Activated naive CD4-positive, alpha-beta T cell treated with anti-CD3 and anti-CD28 coated beads, Interleukin-2, amount 10 ng/mL, durations not matched to agents 7 days and 5 days (primary cell): ENCODE measurements at regions not wholly inside any gene's neighbourhood (a gene's known extent, or its start where the extent isn't known, plus 50 kb on each side); places are given as distances from the start of the nearest gene placed in this dataset.

ENCODE experiments used
- CTCF ChIA-PET: fragments of 350-600 bp; sonication (Branson Sonifier 250); formaldehyde crosslinking; loops from one replicate; lab custom pipeline; 2021; ENCODE audit warnings: antibody characterized with exemption; lab: Charles Lee
- DNase-seq: peaks from one replicate; pipeline ENCODE4 v3.0.0-alpha.2; 2020
- H3K27ac Mint-ChIP-seq: one replicate; pipeline ENCODE4 v1.8.0; 2021; ENCODE audit warnings: mild to moderate bottlenecking, moderate library complexity, mixed read lengths
- H3K27me3 Mint-ChIP-seq: one replicate; pipeline ENCODE4 v1.8.0; 2021; ENCODE audit warnings: mild to moderate bottlenecking, mixed read lengths
- H3K36me3 Mint-ChIP-seq: one replicate; pipeline ENCODE4 v1.8.0; 2021; ENCODE audit warnings: mixed read lengths
- H3K4me1 Mint-ChIP-seq: one replicate; pipeline ENCODE4 v1.8.0; 2021; ENCODE audit warnings: mixed read lengths
- H3K4me3 Mint-ChIP-seq: one replicate; pipeline ENCODE4 v1.8.0; 2021; ENCODE audit warnings: mild to moderate bottlenecking, moderate library complexity, mixed read lengths
- H3K9me3 Mint-ChIP-seq: one replicate; pipeline ENCODE4 v1.8.0; 2021; ENCODE audit warnings: mixed read lengths

GRCh38 chr11:129726179-129726578, 89.5 kb upstream of the TMEM45B start:
- peaks cover 12% of the 10 kb centered on the region for H3K4me1 Mint-ChIP-seq
- no peaks in the 10 kb centered on the region for H3K36me3 Mint-ChIP-seq
- peaks cover 5% of the 10 kb centered on the region for H3K27me3 Mint-ChIP-seq
- no peak overlapping the region for H3K27ac Mint-ChIP-seq
- no peaks in the 10 kb centered on the region for H3K9me3 Mint-ChIP-seq
- H3K4me3 Mint-ChIP-seq, result no peak overlapping the region
- no peak for DNase-seq
- CTCF ChIA-PET, result interaction anchor here (1.2 kb wide), 1 partner anchor 23 kb away, joined by 3 read pairs; no protein-coding TSS in a partner anchor

GRCh38 chr11:129728581-129728980, 87.1 kb upstream of the TMEM45B start:
- peaks cover 5% of the 10 kb centered on the region for H3K27me3 Mint-ChIP-seq
- no peak for DNase-seq
- H3K4me1 Mint-ChIP-seq, result no peaks in the 10 kb centered on the region
- H3K27ac Mint-ChIP-seq, result no peak overlapping the region
- H3K9me3 Mint-ChIP-seq, result no peaks in the 10 kb centered on the region
- H3K4me3 Mint-ChIP-seq, result no peak overlapping the region
- CTCF ChIA-PET, result interaction anchor here (1.0 kb wide), 1 partner anchor 25 kb away, joined by 3 read pairs; no protein-coding TSS in a partner anchor
- H3K36me3 Mint-ChIP-seq, result no peaks in the 10 kb centered on the region

GRCh38 chr11:129729216-129729615, 86.4 kb upstream of the TMEM45B start:
- peaks cover 5% of the 10 kb centered on the region for H3K27me3 Mint-ChIP-seq

GRCh38 chr11:129729823-129730222, 85.8 kb upstream of the TMEM45B start:
- CTCF ChIA-PET, result interaction anchor here (0.9 to 1.0 kb wide), 2 partner anchors 18 to 35 kb away, joined by 3 to 4 read pairs; no protein-coding TSS in a partner anchor
- no peaks in the 10 kb centered on the region for H3K9me3 Mint-ChIP-seq
- H3K27ac Mint-ChIP-seq, result no peak overlapping the region

More at GRCh38 chr11:129729216-129729615, 86.4 kb upstream of the TMEM45B start:
- CTCF ChIA-PET, result interaction anchor here (0.9 to 1.0 kb wide), 2 partner anchors 19 to 34 kb away, joined by 3 to 4 read pairs; no protein-coding TSS in a partner anchor
- Mint-ChIP-seq H3K4me1 (no peaks in the 10 kb centered on the region), H3K36me3 (no peaks in the 10 kb centered on the region), H3K27ac (no peak overlapping the region), H3K4me3 (no peak overlapping the region), H3K9me3 (no peaks in the 10 kb centered on the region)
- no peak for DNase-seq

GRCh38 chr11:129731316-129731715, 84.3 kb upstream of the TMEM45B start:
- Mint-ChIP-seq H3K27me3 (peaks cover 5% of the 10 kb centered on the region), H3K4me3 (no peak overlapping the region), H3K27ac (no peak overlapping the region), H3K9me3 (no peaks in the 10 kb centered on the region), H3K4me1 (no peaks in the 10 kb centered on the region), H3K36me3 (no peaks in the 10 kb centered on the region)
- CTCF ChIA-PET, result no interaction called here
- no peak for DNase-seq

More at GRCh38 chr11:129729823-129730222, 85.8 kb upstream of the TMEM45B start:
- Mint-ChIP-seq H3K4me1 (no peaks in the 10 kb centered on the region), H3K27me3 (peaks cover 5% of the 10 kb centered on the region), H3K4me3 (no peak overlapping the region), H3K36me3 (no peaks in the 10 kb centered on the region)
- no peak for DNase-seq

- Mint-ChIP-seq H3K27me3 (peaks cover 5% of the 10 kb centered on the region), H3K4me1 (no peaks in the 10 kb centered on the region), H3K4me3 (no peak overlapping the region), H3K27ac (no peak overlapping the region), H3K9me3 (no peaks in the 10 kb centered on the region), H3K36me3 (no peaks in the 10 kb centered on the region)
- no peak for DNase-seq
- CTCF ChIA-PET, result no interaction called here
These were observed 82.7 kb upstream of the TMEM45B start for GRCh38 chr11:129732941-129733340.

GRCh38 chr11:129733384-129733783, 82.3 kb upstream of the TMEM45B start:
- CTCF ChIA-PET, result no interaction called here
- Mint-ChIP-seq H3K9me3 (no peaks in the 10 kb centered on the region), H3K27me3 (peaks cover 5% of the 10 kb centered on the region), H3K4me3 (no peak overlapping the region), H3K4me1 (no peaks in the 10 kb centered on the region), H3K36me3 (no peaks in the 10 kb centered on the region), H3K27ac (no peak overlapping the region)
- no peak for DNase-seq

GRCh38 chr11:129733981-129734380, 81.7 kb upstream of the TMEM45B start:
- Mint-ChIP-seq H3K9me3 (no peaks in the 10 kb centered on the region), H3K4me1 (no peaks in the 10 kb centered on the region), H3K27me3 (peaks cover 5% of the 10 kb centered on the region), H3K36me3 (no peaks in the 10 kb centered on the region), H3K4me3 (no peak overlapping the region), H3K27ac (no peak overlapping the region)
- CTCF ChIA-PET, result no interaction called here
- DNase-seq, result no peak

GRCh38 chr11:129734654-129735053, 81.0 kb upstream of the TMEM45B start:
- CTCF ChIA-PET, result no interaction called here
- Mint-ChIP-seq H3K27me3 (no peaks in the 10 kb centered on the region), H3K36me3 (no peaks in the 10 kb centered on the region), H3K4me3 (no peak overlapping the region), H3K27ac (no peak overlapping the region), H3K4me1 (no peaks in the 10 kb centered on the region), H3K9me3 (no peaks in the 10 kb centered on the region)
- DNase-seq, result no peak

GRCh38 chr11:129737831-129738230, 77.8 kb upstream of the TMEM45B start:
- H3K36me3 Mint-ChIP-seq, result no peaks in the 10 kb centered on the region
- no peaks in the 10 kb centered on the region for H3K9me3 Mint-ChIP-seq
- no peak for DNase-seq
- CTCF ChIA-PET, result no interaction called here
- H3K27me3 Mint-ChIP-seq, result no peaks in the 10 kb centered on the region
- no peak overlapping the region for H3K27ac Mint-ChIP-seq
- no peaks in the 10 kb centered on the region for H3K4me1 Mint-ChIP-seq
- H3K4me3 Mint-ChIP-seq, result no peak overlapping the region

- no peaks in the 10 kb centered on the region for H3K4me1 Mint-ChIP-seq
- H3K4me3 Mint-ChIP-seq, result no peak overlapping the region
- CTCF ChIA-PET, result interaction anchor here (1.0 kb wide), 1 partner anchor 394 kb away, joined by 4 read pairs; no protein-coding TSS in a partner anchor
- no peak overlapping the region for H3K27ac Mint-ChIP-seq
- DNase-seq, result no peak
- H3K9me3 Mint-ChIP-seq, result no peaks in the 10 kb centered on the region
- no peaks in the 10 kb centered on the region for H3K36me3 Mint-ChIP-seq
- no peaks in the 10 kb centered on the region for H3K27me3 Mint-ChIP-seq
These were observed 77.4 kb upstream of the TMEM45B start for GRCh38 chr11:129738242-129738641.

GRCh38 chr11:129739339-129739738, 76.3 kb upstream of the TMEM45B start:
- no peak overlapping the region for H3K4me3 Mint-ChIP-seq
- CTCF ChIA-PET, result no interaction called here
- no peak overlapping the region for H3K27ac Mint-ChIP-seq
- H3K9me3 Mint-ChIP-seq, result no peaks in the 10 kb centered on the region
- DNase-seq, result no peak
- H3K4me1 Mint-ChIP-seq, result no peaks in the 10 kb centered on the region
- no peaks in the 10 kb centered on the region for H3K36me3 Mint-ChIP-seq
- no peaks in the 10 kb centered on the region for H3K27me3 Mint-ChIP-seq

- H3K4me1 Mint-ChIP-seq, result no peaks in the 10 kb centered on the region
- H3K27me3 Mint-ChIP-seq, result no peaks in the 10 kb centered on the region
- CTCF ChIA-PET, result interaction anchor here (1.1 kb wide), 1 partner anchor 17 kb away, joined by 3 read pairs; no protein-coding TSS in a partner anchor
- no peak for DNase-seq
- no peaks in the 10 kb centered on the region for H3K36me3 Mint-ChIP-seq
- H3K9me3 Mint-ChIP-seq, result no peaks in the 10 kb centered on the region
- H3K27ac Mint-ChIP-seq, result no peak overlapping the region
- H3K4me3 Mint-ChIP-seq, result no peak overlapping the region
These were observed 75.4 kb upstream of the TMEM45B start for GRCh38 chr11:129740125-129740719.

GRCh38 chr11:129743112-129743815, 72.4 kb upstream of the TMEM45B start:
- Mint-ChIP-seq H3K27me3 (peaks cover 7% of the 10 kb centered on the region), H3K4me3 (no peak overlapping the region), H3K9me3 (no peaks in the 10 kb centered on the region), H3K4me1 (no peaks in the 10 kb centered on the region), H3K36me3 (no peaks in the 10 kb centered on the region), H3K27ac (no peak overlapping the region)
- CTCF ChIA-PET, result no interaction called here
- DNase-seq, result no peak

- DNase-seq, result no peak
- H3K9me3 Mint-ChIP-seq, result no peaks in the 10 kb centered on the region
- H3K27me3 Mint-ChIP-seq, result peaks cover 29% of the 10 kb centered on the region
- H3K4me3 Mint-ChIP-seq, result no peak overlapping the region
- H3K36me3 Mint-ChIP-seq, result no peaks in the 10 kb centered on the region
- CTCF ChIA-PET, result interaction anchor here (1.7 to 3.0 kb wide), 2 partner anchors 50 to 372 kb away, joined by 5 to 16 read pairs; partner anchors contain the start of gene BARX2
- H3K27ac Mint-ChIP-seq, result no peak overlapping the region
- peaks cover 2% of the 10 kb centered on the region for H3K4me1 Mint-ChIP-seq
These were observed 68.6 kb upstream of the TMEM45B start for GRCh38 chr11:129747071-129747470.
